ENCODE measurements at regions not wholly inside any gene's neighbourhood (a gene's known extent, or its start where the extent isn't known, plus 50 kb on each side); places are given as distances from the start of the nearest gene placed in this dataset.

DNA sequence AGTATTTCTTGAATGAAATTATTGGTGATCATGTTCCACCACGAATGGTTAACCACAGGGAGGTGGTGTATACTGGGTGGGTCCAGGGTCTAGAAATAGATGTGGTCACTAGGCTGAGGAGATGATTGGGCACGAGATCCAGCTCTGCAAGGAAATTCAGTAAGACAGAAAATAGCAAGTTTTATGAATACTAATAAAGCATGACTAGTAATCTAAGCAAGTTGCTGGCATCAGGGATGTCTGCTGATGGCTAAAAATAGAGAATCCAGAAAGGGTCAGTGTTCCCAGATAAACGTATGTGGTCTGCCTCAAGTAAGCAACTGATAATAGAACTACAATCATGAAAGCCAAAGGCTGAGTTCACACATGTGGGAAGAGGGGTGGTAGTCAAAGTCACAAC is 108.3 kb upstream of the FRMD4B start:
- ChIA-PET POLR2A (no interaction called here), CTCF (interaction anchor here (0.6 kb wide), 1 partner anchor 373 kb away, joined by 4 read pairs; no protein-coding TSS in a partner anchor)
- Histone ChIP-seq H3K27ac (ENCODE audit: low read depth, low read length) (no peak overlapping the region), H3K9me3 (ENCODE audit: control insufficient read depth, insufficient read depth, low read length) (no peaks in the 10 kb centered on the region), H3K27me3 (ENCODE audit: control insufficient read depth, insufficient read depth, low read length) (no peaks in the 10 kb centered on the region), H3K4me3 (ENCODE audit: low read depth, low read length) (no peak overlapping the region)
- TF ChIP-seq, protein P1, sequence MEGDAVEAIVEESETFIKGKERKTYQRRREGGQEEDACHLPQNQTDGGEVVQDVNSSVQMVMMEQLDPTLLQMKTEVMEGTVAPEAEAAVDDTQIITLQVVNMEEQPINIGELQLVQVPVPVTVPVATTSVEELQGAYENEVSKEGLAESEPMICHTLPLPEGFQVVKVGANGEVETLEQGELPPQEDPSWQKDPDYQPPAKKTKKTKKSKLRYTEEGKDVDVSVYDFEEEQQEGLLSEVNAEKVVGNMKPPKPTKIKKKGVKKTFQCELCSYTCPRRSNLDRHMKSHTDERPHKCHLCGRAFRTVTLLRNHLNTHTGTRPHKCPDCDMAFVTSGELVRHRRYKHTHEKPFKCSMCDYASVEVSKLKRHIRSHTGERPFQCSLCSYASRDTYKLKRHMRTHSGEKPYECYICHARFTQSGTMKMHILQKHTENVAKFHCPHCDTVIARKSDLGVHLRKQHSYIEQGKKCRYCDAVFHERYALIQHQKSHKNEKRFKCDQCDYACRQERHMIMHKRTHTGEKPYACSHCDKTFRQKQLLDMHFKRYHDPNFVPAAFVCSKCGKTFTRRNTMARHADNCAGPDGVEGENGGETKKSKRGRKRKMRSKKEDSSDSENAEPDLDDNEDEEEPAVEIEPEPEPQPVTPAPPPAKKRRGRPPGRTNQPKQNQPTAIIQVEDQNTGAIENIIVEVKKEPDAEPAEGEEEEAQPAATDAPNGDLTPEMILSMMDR (IDR thresholded peaks at IDR 0.05; ENCODE audit: low read depth, low read length) = no peak
- DNase-seq (ENCODE audit: low read depth, low spot score) = no peak

DNA sequence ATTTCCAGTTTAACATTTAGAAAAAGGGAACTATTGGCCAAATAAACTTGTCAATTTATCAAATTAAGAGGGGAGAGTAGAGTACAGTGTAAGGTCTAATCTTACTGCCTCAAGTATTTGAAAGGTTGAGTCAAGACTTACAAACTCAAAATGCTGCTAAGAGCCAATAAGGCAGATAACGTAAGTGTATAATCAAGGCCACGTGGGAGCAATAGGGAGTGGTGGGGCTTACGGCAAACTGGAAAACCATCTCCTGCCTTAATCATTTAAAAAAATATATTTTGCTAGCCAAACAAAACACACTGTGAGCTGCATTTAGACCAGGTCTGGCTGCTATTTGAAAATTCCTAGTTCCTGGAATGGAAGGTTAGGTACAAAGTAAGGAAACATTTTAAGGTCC is 107.3 kb upstream of the FRMD4B start:
- no peak overlapping the region for H3K4me3 ChIP-seq (ENCODE audit: low read depth, low read length)
- no peaks in the 10 kb centered on the region for H3K27me3 ChIP-seq (ENCODE audit: control insufficient read depth, insufficient read depth, low read length)
- POLR2A ChIA-PET = no interaction called here
- DNase-seq (ENCODE audit: low read depth, low spot score) = no peak
- H3K9me3 ChIP-seq (ENCODE audit: control insufficient read depth, insufficient read depth, low read length) = no peaks in the 10 kb centered on the region
- TF ChIP-seq, protein P1 (IDR thresholded peaks at IDR 0.05; ENCODE audit: low read depth, low read length) = no peak
- H3K27ac ChIP-seq (ENCODE audit: low read depth, low read length) = no peak overlapping the region
- CTCF ChIA-PET = no interaction called here

DNA sequence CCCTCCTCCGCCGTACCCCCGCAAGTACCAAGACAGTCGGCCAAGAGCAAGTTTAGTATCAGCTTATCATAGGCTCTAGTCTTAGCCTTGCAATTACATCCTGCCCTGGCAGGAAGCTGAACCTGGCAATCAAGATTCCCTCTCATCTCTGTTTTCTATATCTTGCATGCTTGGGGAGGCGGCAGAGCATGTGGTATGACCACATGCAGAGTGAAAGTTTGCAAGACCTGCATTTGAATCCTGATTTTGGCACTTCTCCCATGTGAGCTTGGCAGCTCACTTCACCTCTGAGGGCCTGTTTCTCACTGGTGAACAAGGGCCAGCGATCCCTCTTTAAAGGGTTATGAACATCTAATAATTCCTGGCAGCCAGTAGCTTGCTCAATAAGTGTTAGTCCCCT is 106.1 kb upstream of the FRMD4B start:
- H3K27me3 ChIP-seq (ENCODE audit: control insufficient read depth, insufficient read depth, low read length) = no peaks in the 10 kb centered on the region
- POLR2A ChIA-PET = no interaction called here
- H3K9me3 ChIP-seq (ENCODE audit: control insufficient read depth, insufficient read depth, low read length) = no peaks in the 10 kb centered on the region
- CTCF ChIA-PET = no interaction called here
- no peak overlapping the region for H3K4me3 ChIP-seq (ENCODE audit: low read depth, low read length)
- DNase-seq (ENCODE audit: low read depth, low spot score) = no peak
- TF ChIP-seq, protein P1 (IDR thresholded peaks at IDR 0.05; ENCODE audit: low read depth, low read length) = no peak
- no peak overlapping the region for H3K27ac ChIP-seq (ENCODE audit: low read depth, low read length)

DNA sequence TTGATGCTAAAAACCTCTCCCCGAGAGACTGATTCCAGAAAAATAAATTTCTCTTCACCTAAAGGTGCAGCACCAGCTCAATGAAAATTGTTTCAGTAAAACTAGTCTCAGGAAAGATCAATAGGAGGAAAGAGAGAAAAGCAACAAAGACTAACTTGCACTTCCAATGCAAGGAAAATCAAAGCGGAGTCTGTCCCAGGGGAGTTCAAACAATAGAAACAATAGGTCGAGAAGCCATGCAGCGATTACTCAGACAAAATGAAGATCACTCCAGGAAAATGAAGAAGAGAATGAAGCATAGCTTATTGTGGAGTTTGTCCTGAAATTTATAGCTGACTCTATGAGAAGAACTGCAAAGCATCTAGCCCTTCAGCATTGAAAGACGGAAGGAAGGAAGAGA is 105.1 kb upstream of the FRMD4B start:
- Histone ChIP-seq H3K27ac (ENCODE audit: low read depth, low read length) (no peak overlapping the region), H3K9me3 (ENCODE audit: control insufficient read depth, insufficient read depth, low read length) (no peaks in the 10 kb centered on the region), H3K4me3 (ENCODE audit: low read depth, low read length) (no peak overlapping the region), H3K27me3 (ENCODE audit: control insufficient read depth, insufficient read depth, low read length) (no peaks in the 10 kb centered on the region)
- TF ChIP-seq, protein P1 (IDR thresholded peaks at IDR 0.05; ENCODE audit: low read depth, low read length) = no peak
- DNase-seq (ENCODE audit: low read depth, low spot score) = no peak
- ChIA-PET CTCF (no interaction called here), POLR2A (no interaction called here)

DNA sequence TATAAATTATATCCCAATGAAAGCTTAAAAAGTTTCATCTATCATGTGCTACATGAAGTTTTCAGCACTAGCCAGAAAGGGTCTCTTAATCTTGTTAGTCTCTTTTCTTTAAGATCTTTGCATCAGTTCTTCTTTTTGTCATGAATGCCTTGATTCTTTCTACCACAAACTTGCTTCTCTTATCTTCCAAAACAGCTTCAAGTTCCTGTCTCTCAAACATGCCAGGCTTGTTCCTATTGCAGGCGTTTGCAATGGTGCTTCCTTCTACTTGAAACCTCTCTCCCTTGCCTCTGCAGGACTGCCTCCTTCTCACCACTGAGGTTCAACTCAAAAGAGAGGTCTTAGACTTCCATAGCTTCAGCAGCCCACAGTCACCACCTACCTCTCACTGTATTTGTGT is 104.3 kb upstream of the FRMD4B start:
- no peak overlapping the region for H3K4me3 ChIP-seq (ENCODE audit: low read depth, low read length)
- DNase-seq (ENCODE audit: low read depth, low spot score) = no peak
- no peaks in the 10 kb centered on the region; the same call in 1 of the 2 replicates for H3K9me3 ChIP-seq (ENCODE audit: control insufficient read depth, insufficient read depth, low read length)
- POLR2A ChIA-PET = no interaction called here
- H3K27me3 ChIP-seq (ENCODE audit: control insufficient read depth, insufficient read depth, low read length) = no peaks in the 10 kb centered on the region
- H3K27ac ChIP-seq (ENCODE audit: low read depth, low read length) = no peak overlapping the region
- CTCF ChIA-PET = no interaction called here
- TF ChIP-seq, protein P1 (IDR thresholded peaks at IDR 0.05; ENCODE audit: low read depth, low read length) = no peak

All from AG04450 (cell line).